BLaER1 (cell line): ENCODE measurements at regions not wholly inside any gene's neighbourhood (a gene's known extent, or its start where the extent isn't known, plus 50 kb on each side); places are given as distances from the start of the nearest gene placed in this dataset.

Experiments
- H3K27ac ChIP-seq: shearing (Covaris generic); formaldehyde crosslinking; 2 replicates; pipeline ENCODE4 v1.8.1; 2022
- H3K27me3 ChIP-seq: shearing (Covaris generic); formaldehyde crosslinking; 2 replicates; pipeline ENCODE4 v1.8.1; 2022
- H3K36me3 ChIP-seq: shearing (Covaris generic); formaldehyde crosslinking; 2 replicates; pipeline ENCODE4 v1.8.1; 2022
- H3K4me1 ChIP-seq: shearing (Covaris generic); formaldehyde crosslinking; 2 replicates; pipeline ENCODE4 v1.8.1; 2022
- H3K4me2 ChIP-seq: shearing (Covaris generic); formaldehyde crosslinking; 2 replicates; pipeline ENCODE4 v1.8.1; 2022
- H3K4me3 ChIP-seq: shearing (Covaris generic); formaldehyde crosslinking; 2 replicates; pipeline ENCODE4 v1.8.1; 2022
- H3K9ac ChIP-seq: shearing (Covaris generic); formaldehyde crosslinking; 2 replicates; pipeline ENCODE4 v1.8.1; 2022
- H3K9me3 ChIP-seq: shearing (Covaris generic); formaldehyde crosslinking; 2 replicates; pipeline ENCODE4 v1.8.1; 2022
- H4K20me1 ChIP-seq: shearing (Covaris generic); formaldehyde crosslinking; 2 replicates; pipeline ENCODE4 v1.8.1; 2022
- Cebpa-rat ChIP-seq: shearing (Covaris generic); IDR thresholded peaks from 2 replicates; pipeline ENCODE4 v1.8.1; 2022

DNA sequence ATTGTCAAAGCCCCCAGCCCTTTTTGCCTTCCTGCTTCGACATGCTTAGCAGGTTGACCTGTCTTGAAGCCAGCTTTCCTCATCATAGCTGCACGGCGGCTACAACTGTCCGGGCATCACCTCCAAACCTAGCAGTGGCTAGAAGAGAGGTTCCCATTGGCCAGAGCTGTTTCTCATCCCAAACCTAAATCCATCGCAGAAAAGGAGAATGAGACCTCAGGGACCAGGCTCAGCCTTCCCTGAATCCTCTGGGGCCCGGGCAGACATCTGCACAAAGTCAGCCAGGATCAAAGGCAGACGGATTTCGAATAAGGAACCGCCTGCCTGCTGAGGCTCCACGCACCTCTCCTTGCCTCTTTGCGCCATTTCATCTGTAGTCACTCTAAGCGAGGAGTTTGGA is 101.7 kb upstream of the SLC66A3 start:
- no peaks in the 10 kb centered on the region for H3K9me3 ChIP-seq

DNA sequence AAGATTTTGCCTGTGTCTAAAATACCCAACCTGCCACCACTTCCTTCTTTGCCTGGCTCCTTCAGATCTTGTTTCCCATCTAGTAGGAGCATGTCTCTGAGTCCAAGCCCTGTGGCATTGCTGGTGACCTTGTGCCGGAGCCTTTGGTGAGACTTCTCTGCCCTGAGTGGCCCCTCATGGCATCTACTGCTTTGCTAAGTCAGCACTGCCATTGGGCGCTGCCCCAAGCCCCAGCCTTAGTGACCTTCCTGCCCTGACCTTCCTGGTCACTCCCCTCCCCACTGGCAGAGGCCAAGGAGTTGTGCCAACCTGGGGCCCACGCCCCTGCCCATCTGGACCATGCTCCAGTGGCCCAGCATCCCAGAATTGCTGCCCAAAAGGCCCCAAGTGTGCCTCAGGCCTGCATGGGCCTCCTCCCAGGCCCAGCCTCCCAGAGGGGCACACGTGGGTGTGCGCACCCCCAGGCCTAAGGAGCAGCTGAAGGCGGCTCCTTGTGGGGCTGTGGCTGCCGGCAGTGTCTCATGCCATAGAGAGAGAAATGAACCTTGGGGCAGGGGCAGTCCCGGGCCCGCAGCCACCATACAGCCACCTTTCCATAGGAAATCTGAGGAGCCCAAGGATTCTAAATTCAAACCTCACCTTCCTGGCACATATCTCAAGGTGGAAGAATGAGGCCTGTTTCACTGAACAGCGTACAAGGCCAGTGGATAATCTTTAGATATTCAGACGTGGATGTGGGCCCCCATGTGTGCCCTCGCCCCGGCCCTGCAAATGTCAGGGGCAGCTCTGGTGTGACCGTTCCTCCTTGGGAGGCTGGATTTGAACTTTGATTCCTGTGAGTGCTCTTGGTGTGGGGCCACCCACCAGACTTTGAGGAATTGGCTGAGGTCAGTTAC is 100.2 kb upstream of the SLC66A3 start:
- H3K27ac ChIP-seq, result no peak overlapping the region
- no peak overlapping the region for H3K9ac ChIP-seq
- H4K20me1 ChIP-seq, result no peaks in the 10 kb centered on the region
- H3K36me3 ChIP-seq, result no peaks in the 10 kb centered on the region
- no peaks in the 10 kb centered on the region for H3K27me3 ChIP-seq
- no peak overlapping the region for H3K4me3 ChIP-seq
- H3K4me1 ChIP-seq, result no peaks in the 10 kb centered on the region
- no peak overlapping the region for H3K4me2 ChIP-seq
- H3K9me3 ChIP-seq, result peaks cover 2% of the 10 kb centered on the region; the same call in 1 of the 2 replicates
- TF ChIP-seq Cebpa-rat, result no peak

More for the DNA sequence above, 101.7 kb upstream of the SLC66A3 start:
- Histone ChIP-seq H3K4me2 (no peak overlapping the region), H3K36me3 (no peaks in the 10 kb centered on the region), H3K27ac (no peak overlapping the region), H4K20me1 (no peaks in the 10 kb centered on the region), H3K9ac (no peak overlapping the region), H3K27me3 (no peaks in the 10 kb centered on the region), H3K4me3 (no peak overlapping the region), H3K4me1 (no peaks in the 10 kb centered on the region)
- no peak for TF ChIP-seq Cebpa-rat

GRCh38 chr2:11055679-11056215 is 99.5 kb upstream of the SLC66A3 start:
- Histone ChIP-seq H3K4me1 (no peaks in the 10 kb centered on the region), H3K9me3 (peaks cover 9% of the 10 kb centered on the region; the same call in 1 of the 2 replicates), H3K9ac (no peak overlapping the region), H3K4me2 (no peak overlapping the region), H3K27ac (no peak overlapping the region), H3K4me3 (no peak overlapping the region), H4K20me1 (no peaks in the 10 kb centered on the region), H3K27me3 (no peaks in the 10 kb centered on the region), H3K36me3 (no peaks in the 10 kb centered on the region)
- TF ChIP-seq Cebpa-rat, result no peak

DNA sequence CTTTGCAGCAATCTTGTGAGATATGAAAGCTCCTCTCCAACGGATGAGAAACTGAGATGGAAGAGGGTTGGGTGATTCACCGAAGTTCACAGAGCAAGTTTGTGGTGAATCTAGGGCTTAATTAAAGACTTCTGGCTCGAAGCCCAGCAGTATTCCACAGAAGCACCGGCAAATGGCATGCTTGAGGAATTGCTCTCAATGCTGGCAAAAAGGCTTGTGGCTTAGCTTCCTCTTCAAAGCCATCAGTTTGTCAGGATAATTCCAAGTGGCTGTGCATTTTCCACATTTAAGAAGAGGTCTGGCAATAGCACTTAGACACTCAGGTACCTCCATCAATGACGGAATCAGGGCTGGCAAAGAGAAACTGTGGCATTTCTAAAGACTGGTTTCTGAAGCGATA is 98.7 kb upstream of the SLC66A3 start:
- no peaks in the 10 kb centered on the region for H4K20me1 ChIP-seq
- peaks cover 13% of the 10 kb centered on the region; the same call in 1 of the 2 replicates for H3K9me3 ChIP-seq
- H3K4me1 ChIP-seq, result no peaks in the 10 kb centered on the region
- H3K9ac ChIP-seq, result no peak overlapping the region
- H3K4me3 ChIP-seq, result no peak overlapping the region
- H3K27me3 ChIP-seq, result no peaks in the 10 kb centered on the region
- no peaks in the 10 kb centered on the region for H3K36me3 ChIP-seq
- H3K4me2 ChIP-seq, result no peak overlapping the region
- no peak for TF ChIP-seq Cebpa-rat
- H3K27ac ChIP-seq, result no peak overlapping the region

GRCh38 chr2:11057031-11057430 is 98.2 kb upstream of the SLC66A3 start:
- no peaks in the 10 kb centered on the region for H3K27me3 ChIP-seq
- no peak for TF ChIP-seq Cebpa-rat

GRCh38 chr2:11058129-11058528 is 97.1 kb upstream of the SLC66A3 start:
- H3K4me2 ChIP-seq, result no peak overlapping the region
- no peaks in the 10 kb centered on the region for H3K36me3 ChIP-seq
- peaks cover 19% of the 10 kb centered on the region for H3K9me3 ChIP-seq
- H4K20me1 ChIP-seq, result no peaks in the 10 kb centered on the region
- no peak overlapping the region for H3K9ac ChIP-seq
- no peak overlapping the region for H3K27ac ChIP-seq
- no peak for TF ChIP-seq Cebpa-rat
- no peaks in the 10 kb centered on the region for H3K4me1 ChIP-seq
- H3K4me3 ChIP-seq, result no peak overlapping the region
- H3K27me3 ChIP-seq, result no peaks in the 10 kb centered on the region

More at GRCh38 chr2:11057031-11057430, 98.2 kb upstream of the SLC66A3 start:
- peaks cover 15% of the 10 kb centered on the region for H3K9me3 ChIP-seq
- no peaks in the 10 kb centered on the region for H3K36me3 ChIP-seq
- H3K4me3 ChIP-seq, result no peak overlapping the region
- no peak overlapping the region for H3K9ac ChIP-seq
- no peak overlapping the region for H3K27ac ChIP-seq
- H3K4me2 ChIP-seq, result no peak overlapping the region
- H4K20me1 ChIP-seq, result no peaks in the 10 kb centered on the region
- no peaks in the 10 kb centered on the region for H3K4me1 ChIP-seq

DNA sequence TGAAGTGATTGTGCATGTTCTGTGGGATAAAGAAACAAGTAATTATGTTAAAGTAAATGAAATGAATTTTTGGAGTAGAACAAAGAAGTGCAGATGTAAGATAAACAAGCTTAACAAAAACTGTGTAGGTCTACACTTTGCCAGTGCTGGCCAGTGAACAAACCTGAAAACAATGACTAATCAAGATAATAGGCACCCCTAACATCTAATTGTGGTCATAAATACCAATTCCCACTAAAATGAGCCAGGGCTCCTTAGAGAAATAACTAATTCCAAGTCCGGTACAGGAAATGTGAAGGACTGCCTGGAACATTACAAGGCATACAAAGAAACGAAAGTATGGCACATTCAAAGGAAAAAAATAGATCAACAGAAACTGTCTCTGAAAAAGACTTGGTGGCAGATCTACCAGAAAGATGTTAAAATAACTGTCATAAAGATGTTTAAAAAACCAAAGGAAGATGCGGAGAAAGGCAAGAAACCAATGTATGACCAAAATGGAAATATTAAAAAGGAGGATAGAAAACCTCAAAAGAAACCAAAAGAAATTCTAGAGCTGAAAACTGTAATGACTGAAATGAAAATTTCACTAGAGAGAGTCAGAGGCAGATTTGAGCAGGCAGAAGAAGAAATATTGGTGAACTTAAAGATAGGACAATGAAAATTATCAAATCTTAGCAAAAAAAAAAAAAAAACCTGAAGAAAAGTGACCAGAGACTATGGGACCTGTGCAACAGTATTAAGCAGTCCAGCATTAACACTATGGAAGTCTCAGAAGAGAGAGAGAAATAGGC is 94.7 kb upstream of the SLC66A3 start:
- H3K27me3 ChIP-seq, result no peaks in the 10 kb centered on the region
- no peak overlapping the region for H3K4me3 ChIP-seq
- H4K20me1 ChIP-seq, result no peaks in the 10 kb centered on the region
- H3K36me3 ChIP-seq, result no peaks in the 10 kb centered on the region
- H3K9me3 ChIP-seq, result peaks cover 19% of the 10 kb centered on the region
- H3K4me1 ChIP-seq, result no peaks in the 10 kb centered on the region
- TF ChIP-seq Cebpa-rat, result no peak
- H3K27ac ChIP-seq, result no peak overlapping the region
- H3K4me2 ChIP-seq, result no peak overlapping the region
- no peak overlapping the region for H3K9ac ChIP-seq

DNA sequence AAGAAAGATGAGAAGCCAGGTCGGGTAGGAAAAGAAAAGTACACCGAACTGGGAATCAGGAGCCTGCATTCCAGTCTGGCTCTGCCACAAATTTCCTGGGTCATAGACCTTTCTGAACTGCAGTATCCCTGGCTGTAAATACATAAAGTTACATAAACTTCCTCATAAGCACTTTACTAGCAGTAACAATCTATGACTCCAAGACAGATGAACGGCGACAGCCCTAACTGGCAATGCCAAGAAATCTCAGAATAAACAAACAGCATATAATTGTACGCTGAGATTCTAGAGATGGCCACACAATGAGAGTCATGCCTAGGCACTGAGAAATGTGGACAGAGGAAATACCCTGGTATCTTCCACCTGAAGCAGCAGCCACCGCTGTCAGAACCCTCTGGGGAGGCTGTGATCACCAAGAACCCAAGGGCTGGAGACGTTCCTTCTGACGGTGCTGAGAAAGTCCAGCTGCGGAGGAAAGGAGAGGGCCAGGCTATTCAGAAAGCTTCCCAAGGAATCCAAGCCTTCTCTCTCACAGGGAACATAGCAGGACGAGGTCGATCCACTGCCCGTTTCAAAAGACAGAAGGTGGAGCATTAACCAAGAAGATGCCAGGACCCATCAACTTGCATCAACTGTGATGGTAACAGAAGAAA is 89.3 kb upstream of the SLC66A3 start:
- Histone ChIP-seq H3K36me3 (no peaks in the 10 kb centered on the region), H4K20me1 (no peaks in the 10 kb centered on the region), H3K27ac (no peak overlapping the region), H3K9me3 (peaks cover 10% of the 10 kb centered on the region), H3K4me1 (no peaks in the 10 kb centered on the region), H3K4me3 (no peak overlapping the region), H3K9ac (no peak overlapping the region), H3K4me2 (no peak overlapping the region), H3K27me3 (no peaks in the 10 kb centered on the region)
- TF ChIP-seq Cebpa-rat, result no peak

GRCh38 chr2:11067221-11068078 is 87.8 kb upstream of the SLC66A3 start:
- no peaks in the 10 kb centered on the region for H3K36me3 ChIP-seq
- no peaks in the 10 kb centered on the region for H3K27me3 ChIP-seq
- H3K27ac ChIP-seq, result no peak overlapping the region
- H3K4me2 ChIP-seq, result no peak overlapping the region
- peaks cover 6% of the 10 kb centered on the region; the same call in 1 of the 2 replicates for H3K4me1 ChIP-seq
- H3K9ac ChIP-seq, result no peak overlapping the region
- no peak overlapping the region for H3K4me3 ChIP-seq
- peaks cover 9% of the 10 kb centered on the region; the same call in 1 of the 2 replicates for H3K9me3 ChIP-seq
- no peaks in the 10 kb centered on the region for H4K20me1 ChIP-seq
- no peak for TF ChIP-seq Cebpa-rat
